ENCODE measurements at regions not wholly inside any gene's neighbourhood (a gene's known extent, or its start where the extent isn't known, plus 50 kb on each side); places are given as distances from the start of the nearest gene placed in this dataset.

- no peaks in the 10 kb centered on the region for H3K36me3 Mint-ChIP-seq (ENCODE audit: low read depth)
- no peak overlapping the region for H3K4me3 Mint-ChIP-seq
- TF ChIP-seq, protein P1, sequence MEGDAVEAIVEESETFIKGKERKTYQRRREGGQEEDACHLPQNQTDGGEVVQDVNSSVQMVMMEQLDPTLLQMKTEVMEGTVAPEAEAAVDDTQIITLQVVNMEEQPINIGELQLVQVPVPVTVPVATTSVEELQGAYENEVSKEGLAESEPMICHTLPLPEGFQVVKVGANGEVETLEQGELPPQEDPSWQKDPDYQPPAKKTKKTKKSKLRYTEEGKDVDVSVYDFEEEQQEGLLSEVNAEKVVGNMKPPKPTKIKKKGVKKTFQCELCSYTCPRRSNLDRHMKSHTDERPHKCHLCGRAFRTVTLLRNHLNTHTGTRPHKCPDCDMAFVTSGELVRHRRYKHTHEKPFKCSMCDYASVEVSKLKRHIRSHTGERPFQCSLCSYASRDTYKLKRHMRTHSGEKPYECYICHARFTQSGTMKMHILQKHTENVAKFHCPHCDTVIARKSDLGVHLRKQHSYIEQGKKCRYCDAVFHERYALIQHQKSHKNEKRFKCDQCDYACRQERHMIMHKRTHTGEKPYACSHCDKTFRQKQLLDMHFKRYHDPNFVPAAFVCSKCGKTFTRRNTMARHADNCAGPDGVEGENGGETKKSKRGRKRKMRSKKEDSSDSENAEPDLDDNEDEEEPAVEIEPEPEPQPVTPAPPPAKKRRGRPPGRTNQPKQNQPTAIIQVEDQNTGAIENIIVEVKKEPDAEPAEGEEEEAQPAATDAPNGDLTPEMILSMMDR (IDR thresholded peaks at IDR 0.05) = no peak
- H3K27me3 Mint-ChIP-seq (ENCODE audit: low read depth, poor library complexity) = no peaks in the 10 kb centered on the region
- H3K9me3 Mint-ChIP-seq = no peaks in the 10 kb centered on the region
- DNase-seq = no peak
- peaks cover 7% of the 10 kb centered on the region for H3K4me1 Mint-ChIP-seq
- peak overlapping the region; percentile 81 for H3K27ac Mint-ChIP-seq
Observed at GRCh38 chr5:145479271-145479670, 355.9 kb downstream of the PRELID2 start.

GRCh38 chr5:145478651-145479050 is 356.5 kb downstream of the PRELID2 start:
- H3K4me3 Mint-ChIP-seq = no peak overlapping the region

GRCh38 chr5:145473042-145473642 is 362.0 kb downstream of the PRELID2 start:
- Mint-ChIP-seq H3K36me3 (ENCODE audit: low read depth) (no peaks in the 10 kb centered on the region), H3K27ac (no peak overlapping the region), H3K4me1 (no peaks in the 10 kb centered on the region), H3K27me3 (ENCODE audit: low read depth, poor library complexity) (no peaks in the 10 kb centered on the region), H3K9me3 (no peaks in the 10 kb centered on the region), H3K4me3 (no peak overlapping the region)
- no peak for DNase-seq
- TF ChIP-seq, protein P1 (IDR thresholded peaks at IDR 0.05) = no peak

More at GRCh38 chr5:145478651-145479050, 356.5 kb downstream of the PRELID2 start:
- TF ChIP-seq, protein P1 (IDR thresholded peaks at IDR 0.05) = no peak
- H3K4me1 Mint-ChIP-seq = peaks cover 7% of the 10 kb centered on the region
- H3K9me3 Mint-ChIP-seq = no peaks in the 10 kb centered on the region
- no peaks in the 10 kb centered on the region for H3K27me3 Mint-ChIP-seq (ENCODE audit: low read depth, poor library complexity)
- H3K27ac Mint-ChIP-seq = no peak overlapping the region
- no peaks in the 10 kb centered on the region for H3K36me3 Mint-ChIP-seq (ENCODE audit: low read depth)
- no peak for DNase-seq

- Mint-ChIP-seq H3K27ac (no peak overlapping the region), H3K9me3 (no peaks in the 10 kb centered on the region), H3K4me1 (no peaks in the 10 kb centered on the region), H3K4me3 (no peak overlapping the region), H3K36me3 (ENCODE audit: low read depth) (no peaks in the 10 kb centered on the region), H3K27me3 (ENCODE audit: low read depth, poor library complexity) (no peaks in the 10 kb centered on the region)
- no peak for DNase-seq
- TF ChIP-seq, protein P1 (IDR thresholded peaks at IDR 0.05) = no peak
Observed at GRCh38 chr5:145471831-145472612, 363.1 kb downstream of the PRELID2 start.

DNA sequence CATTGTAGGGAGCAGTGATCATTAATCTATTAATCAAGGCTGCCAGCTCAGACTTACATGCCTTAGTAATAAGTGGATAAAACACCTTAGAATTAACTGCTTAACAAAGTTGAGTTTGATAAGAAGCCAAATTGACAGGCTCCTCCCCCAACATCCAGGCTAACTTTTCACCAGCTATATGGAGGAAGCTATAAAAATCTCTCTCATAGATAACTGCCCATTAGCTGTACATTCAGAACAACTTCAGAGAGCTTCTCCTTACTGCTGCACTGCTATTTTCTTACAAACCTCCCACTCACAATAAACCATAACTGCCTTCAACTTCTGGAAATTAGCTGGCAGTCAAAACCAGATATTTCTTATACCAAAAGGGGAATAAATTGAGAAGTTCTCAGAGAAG is 364.1 kb downstream of the PRELID2 start:
- Mint-ChIP-seq H3K27me3 (ENCODE audit: low read depth, poor library complexity) (no peaks in the 10 kb centered on the region), H3K36me3 (ENCODE audit: low read depth) (no peaks in the 10 kb centered on the region), H3K4me3 (no peak overlapping the region), H3K4me1 (no peaks in the 10 kb centered on the region), H3K27ac (no peak overlapping the region), H3K9me3 (no peaks in the 10 kb centered on the region)
- TF ChIP-seq, protein P1 (IDR thresholded peaks at IDR 0.05) = no peak
- DNase-seq = no peak
